Tibial nerve (tissue), 4 donors: ENCODE measurements at regions not wholly inside any gene's neighbourhood (a gene's known extent, or its start where the extent isn't known, plus 50 kb on each side); places are given as distances from the start of the nearest gene placed in this dataset.

ENCODE experiments used
- CTCF ChIP-seq, 5 experiments: fragments of 200-600 bp in 3 of 5; fragments of 450-650 bp in 2 of 5; sonication (generic) in 3 of 5; IDR thresholded peaks; one replicate each; pipeline ENCODE4 v1.5.1; 2016 to 2019; ENCODE audit warnings: antibody characterized with exemption in 5 of 5, mild to moderate bottlenecking in 3 of 5, moderate library complexity in 2 of 5
- EP300 ChIP-seq, 2 donors: sonication (generic); formaldehyde crosslinking; IDR thresholded peaks; one replicate each; pipeline ENCODE4 v1.6.1; 2017; ENCODE audit warnings: antibody characterized with exemption in 2 of 2, mild to moderate bottlenecking in 1 of 2

- no peak for TF ChIP-seq CTCF (IDR thresholded peaks at IDR 0.05)
- TF ChIP-seq EP300 (IDR thresholded peaks at IDR 0.05) = no peak
Observed at GRCh38 chr5:107301999-107302398, 368.7 kb downstream of the EFNA5 start.
